ENCODE measurements at regions not wholly inside any gene's neighbourhood (a gene's known extent, or its start where the extent isn't known, plus 50 kb on each side); places are given as distances from the start of the nearest gene placed in this dataset.

GRCh38 chr14:40129159-40129558 is 696.9 kb upstream of the FBXO33 start:
- Histone ChIP-seq H3K27ac (no peak overlapping the region), H3K9me3 (no peaks in the 10 kb centered on the region), H3K4me1 (no peaks in the 10 kb centered on the region), H3K27me3 (no peaks in the 10 kb centered on the region), H3K36me3 (no peaks in the 10 kb centered on the region), H3K4me3 (no peak overlapping the region)
- TF ChIP-seq CTCF (IDR thresholded peaks at IDR 0.05) (no peak), POLR2A (IDR thresholded peaks at IDR 0.05) (no peak), EP300 (IDR thresholded peaks at IDR 0.05) (no peak)
- no peak for DNase-seq (ENCODE audit: low spot score in 2 of 2)

GRCh38 chr14:40123816-40124215 is 691.6 kb upstream of the FBXO33 start:
- TF ChIP-seq CTCF (IDR thresholded peaks at IDR 0.05) (no peak), EP300 (IDR thresholded peaks at IDR 0.05) (no peak), POLR2A (IDR thresholded peaks at IDR 0.05) (no peak)
- 74 to 80% methylated on average over 2 of the region's 2 CpGs for WGBS, 2 donors
- H3K4me3 ChIP-seq = no peak overlapping the region
- H3K27ac ChIP-seq = no peak overlapping the region
- DNase-seq (ENCODE audit: low spot score in 2 of 2) = no peak
- H3K4me1 ChIP-seq = no peaks in the 10 kb centered on the region
- H3K9me3 ChIP-seq = no peaks in the 10 kb centered on the region
- H3K27me3 ChIP-seq = no peaks in the 10 kb centered on the region
- H3K36me3 ChIP-seq = no peaks in the 10 kb centered on the region

GRCh38 chr14:40122968-40123648 is 690.9 kb upstream of the FBXO33 start:
- 60 to 63% methylated on average over 2 of the region's 2 CpGs for WGBS, 2 donors
- DNase-seq (ENCODE audit: low spot score in 2 of 2) = no peak
- no peaks in the 10 kb centered on the region for H3K27me3 ChIP-seq
- no peak overlapping the region for H3K27ac ChIP-seq
- no peaks in the 10 kb centered on the region for H3K36me3 ChIP-seq
- no peak for TF ChIP-seq POLR2A (IDR thresholded peaks at IDR 0.05)
- no peak for TF ChIP-seq EP300 (IDR thresholded peaks at IDR 0.05)
- no peak for TF ChIP-seq CTCF (IDR thresholded peaks at IDR 0.05)
- no peaks in the 10 kb centered on the region for H3K4me1 ChIP-seq
- peaks cover 0 to 2% (median 0%) of the 10 kb centered on the region in 4 donors for H3K9me3 ChIP-seq
- H3K4me3 ChIP-seq = no peak overlapping the region

GRCh38 chr14:40119765-40120164 is 687.5 kb upstream of the FBXO33 start:
- DNase-seq (ENCODE audit: low spot score in 2 of 2) = no peak
- TF ChIP-seq EP300 (IDR thresholded peaks at IDR 0.05) (no peak), POLR2A (IDR thresholded peaks at IDR 0.05) (no peak), CTCF (IDR thresholded peaks at IDR 0.05) (no peak)
- Histone ChIP-seq H3K4me3 (no peak overlapping the region), H3K36me3 (no peaks in the 10 kb centered on the region), H3K27me3 (no peaks in the 10 kb centered on the region), H3K27ac (no peak overlapping the region), H3K4me1 (no peaks in the 10 kb centered on the region), H3K9me3 (peaks cover 0 to 20% (median 0%) of the 10 kb centered on the region in 4 donors)
- WGBS, 2 donors = 41 to 80% methylated on average over 2 of the region's 2 CpGs

GRCh38 chr14:40119321-40119720 is 687.1 kb upstream of the FBXO33 start:
- TF ChIP-seq POLR2A (IDR thresholded peaks at IDR 0.05) = no peak
- TF ChIP-seq EP300 (IDR thresholded peaks at IDR 0.05) = no peak
- no peak for TF ChIP-seq CTCF (IDR thresholded peaks at IDR 0.05)
- Histone ChIP-seq H3K27ac (no peak overlapping the region), H3K9me3 (peaks cover 0 to 20% (median 0%) of the 10 kb centered on the region in 4 donors), H3K36me3 (no peaks in the 10 kb centered on the region), H3K4me1 (no peaks in the 10 kb centered on the region), H3K27me3 (no peaks in the 10 kb centered on the region), H3K4me3 (no peak overlapping the region)
- DNase-seq (ENCODE audit: low spot score in 2 of 2) = no peak
- 66 to 74% methylated on average over 4 of the region's 4 CpGs for WGBS, 2 donors
